WTC11 (cell line): ENCODE measurements at regions not wholly inside any gene's neighbourhood (a gene's known extent, or its start where the extent isn't known, plus 50 kb on each side); places are given as distances from the start of the nearest gene placed in this dataset.

Source experiments
- ATAC-seq: fragments of 200-7000 bp; cut with Tn5 transposase; 2 replicates; pipeline ENCODE4 v1.10.0; 2021; ENCODE audit warnings: mild to moderate bottlenecking, moderate library complexity
- CTCF ChIA-PET: fragments of 300-600 bp; sonication (Branson Sonifier 250); formaldehyde crosslinking; loops from one replicate; lab custom pipeline; 2021; ENCODE audit warnings: antibody characterized with exemption; lab: Charles Lee
- POLR2A ChIA-PET: fragments of 350-600 bp; sonication (Branson Sonifier 250); formaldehyde crosslinking; loops from one replicate; lab custom pipeline; 2021; ENCODE audit warnings: antibody characterized with exemption; lab: Charles Lee
- DNase-seq: peaks from one replicate; pipeline ENCODE4 v3.0.0; 2021; ENCODE audit warnings: low spot score
- H3K27ac Mint-ChIP-seq: 2 replicates; pipeline ENCODE4 v1.8.0; 2021; ENCODE audit warnings: mixed read lengths
- H3K27me3 Mint-ChIP-seq: 2 replicates; pipeline ENCODE4 v1.8.0; 2021; ENCODE audit warnings: low read depth, mild to moderate bottlenecking, moderate library complexity, mixed read lengths
- H3K36me3 Mint-ChIP-seq: 2 replicates; pipeline ENCODE4 v1.8.0; 2021; ENCODE audit warnings: mixed read lengths
- H3K4me1 Mint-ChIP-seq: 2 replicates; pipeline ENCODE4 v1.8.0; 2022; ENCODE audit warnings: mixed read lengths
- H3K4me3 Mint-ChIP-seq: 2 replicates; pipeline ENCODE4 v1.8.0; 2021; ENCODE audit warnings: mild to moderate bottlenecking, moderate library complexity, mixed read lengths
- H3K9me3 Mint-ChIP-seq: 2 replicates; pipeline ENCODE4 v1.8.0; 2021; ENCODE audit warnings: mixed read lengths
- ATF3 ChIP-seq: sonication (generic); formaldehyde crosslinking; conservative IDR thresholded peaks from 2 replicates; pipeline ENCODE4 v1.8.1; 2022; ENCODE audit warnings: mild to moderate bottlenecking, missing genetic modification reagents
- E2F5 ChIP-seq: sonication (generic); formaldehyde crosslinking; IDR thresholded peaks from 2 replicates; pipeline ENCODE4 v1.8.1; 2022; ENCODE audit warnings: mild to moderate bottlenecking, moderate library complexity, missing genetic modification reagents
- FOXP4 ChIP-seq: sonication (generic); formaldehyde crosslinking; IDR thresholded peaks from 2 replicates; pipeline ENCODE4 v1.8.0; 2022; ENCODE audit warnings: mild to moderate bottlenecking, missing genetic modification reagents
- IRF1 ChIP-seq: sonication (generic); formaldehyde crosslinking; IDR thresholded peaks from 2 replicates; pipeline ENCODE4 v1.8.0; 2023; ENCODE audit warnings: missing genetic modification reagents
- IRF2 ChIP-seq: sonication (generic); formaldehyde crosslinking; IDR thresholded peaks from 2 replicates; pipeline ENCODE4 v1.8.0; 2022; ENCODE audit warnings: low read depth, missing genetic modification reagents, borderline replicate concordance
- JAZF1 ChIP-seq: fragments of 250-450 bp; sonication (Bioruptor Pico); IDR thresholded peaks from 2 replicates; pipeline ENCODE4 v1.9.0; 2021; ENCODE audit warnings: moderate library complexity, mild to moderate bottlenecking, inconsistent platforms
- KAT7 ChIP-seq: sonication (generic); formaldehyde crosslinking; IDR thresholded peaks from 2 replicates; pipeline ENCODE4 v1.8.1; 2023; ENCODE audit warnings: missing genetic modification reagents, mild to moderate bottlenecking, borderline replicate concordance
- MYBL2 ChIP-seq: sonication (generic); formaldehyde crosslinking; IDR thresholded peaks from 2 replicates; pipeline ENCODE4 v1.8.1; 2023; ENCODE audit warnings: mild to moderate bottlenecking, moderate library complexity, missing genetic modification reagents
- PREB ChIP-seq: sonication (generic); formaldehyde crosslinking; IDR thresholded peaks from 2 replicates; pipeline ENCODE4 v1.8.1; 2022; ENCODE audit warnings: mild to moderate bottlenecking, missing genetic modification reagents, moderate library complexity, borderline replicate concordance
- TCF7 ChIP-seq: sonication (generic); formaldehyde crosslinking; IDR thresholded peaks from 2 replicates; pipeline ENCODE4 v1.8.0; 2022; ENCODE audit warnings: mild to moderate bottlenecking, low read depth, missing genetic modification reagents, moderate library complexity
- ZNF263 ChIP-seq: sonication (generic); formaldehyde crosslinking; IDR thresholded peaks from 2 replicates; pipeline ENCODE4 v1.8.1; 2022; ENCODE audit warnings: low read depth, mild to moderate bottlenecking, moderate library complexity, missing genetic modification reagents
- ZNF512 ChIP-seq: sonication (generic); formaldehyde crosslinking; IDR thresholded peaks from 2 replicates; pipeline ENCODE4 v1.8.1; 2022; ENCODE audit warnings: missing genetic modification reagents, borderline replicate concordance
- ZNF532 ChIP-seq: fragments of 250-450 bp; sonication (Bioruptor Pico); IDR thresholded peaks from 2 replicates; pipeline ENCODE4 v1.9.0; 2021; ENCODE audit warnings: mild to moderate bottlenecking, borderline replicate concordance
- ZNF671 ChIP-seq: fragments of 250-450 bp; sonication (Bioruptor Pico); IDR thresholded peaks from 2 replicates; pipeline ENCODE4 v1.8.0; 2021; ENCODE audit warnings: mild to moderate bottlenecking

GRCh38 chr18:29071869-29072268 lies 894.9 kb upstream of the CDH2 start (continued):
- no peak for TF ChIP-seq ZNF532

GRCh38 chr18:29063346-29063745 lies 886.4 kb upstream of the CDH2 start:
- H3K4me1 Mint-ChIP-seq, result no peaks in the 10 kb centered on the region
- ChIA-PET POLR2A (interaction anchor here (0.6 kb wide), 1 partner anchor 1823 kb away, joined by 4 read pairs; no protein-coding TSS in a partner anchor), CTCF (no interaction called here)

GRCh38 chr18:29062921-29063320 lies 886.0 kb upstream of the CDH2 start:
- POLR2A ChIA-PET, result interaction anchor here (0.6 kb wide), 1 partner anchor 1824 kb away, joined by 4 read pairs; no protein-coding TSS in a partner anchor
- ATAC-seq (no peak), DNase-seq (no peak)
- Mint-ChIP-seq H3K4me3 (no peak overlapping the region), H3K27me3 (no peaks in the 10 kb centered on the region), H3K9me3 (no peaks in the 10 kb centered on the region), H3K36me3 (no peaks in the 10 kb centered on the region), H3K4me1 (no peaks in the 10 kb centered on the region), H3K27ac (no peak overlapping the region)
- no peak for TF ChIP-seq MYBL2
- TF ChIP-seq FOXP4 (CRISPR knock-in tag), result no peak
- TF ChIP-seq PREB (CRISPR knock-in tag), result no peak
- no peak for TF ChIP-seq ATF3 (CRISPR knock-in tag)
- CTCF ChIA-PET, result no interaction called here

More at GRCh38 chr18:29063346-29063745, 886.4 kb upstream of the CDH2 start:
- no peak for DNase-seq
- ATAC-seq, result no peak
- Mint-ChIP-seq H3K27ac (no peak overlapping the region), H3K27me3 (no peaks in the 10 kb centered on the region), H3K36me3 (no peaks in the 10 kb centered on the region), H3K4me3 (no peak overlapping the region), H3K9me3 (no peaks in the 10 kb centered on the region)
- TF ChIP-seq IRF1 (CRISPR knock-in tag) (no peak), ZNF512 (CRISPR knock-in tag) (no peak), TCF7 (CRISPR knock-in tag) (no peak)

GRCh38 chr18:29060349-29060748 lies 883.4 kb upstream of the CDH2 start:
- H3K36me3 Mint-ChIP-seq, result no peaks in the 10 kb centered on the region
- no peak overlapping the region for H3K4me3 Mint-ChIP-seq
- H3K9me3 Mint-ChIP-seq, result no peaks in the 10 kb centered on the region
- POLR2A ChIA-PET, result no interaction called here
- no peak; the same call in 1 of the 2 replicates for ATAC-seq
- H3K27ac Mint-ChIP-seq, result no peak overlapping the region
- TF ChIP-seq IRF2 (CRISPR knock-in tag), result no peak
- no peak for TF ChIP-seq IRF1 (CRISPR knock-in tag)
- no peak for TF ChIP-seq ZNF263 (CRISPR knock-in tag)
- no peak for TF ChIP-seq E2F5 (CRISPR knock-in tag)
- no peak for TF ChIP-seq ZNF671
- no peak for TF ChIP-seq MYBL2
- TF ChIP-seq JAZF1, result no peak
- no peak for TF ChIP-seq KAT7 (CRISPR knock-in tag)
- TF ChIP-seq, all 79 proteins: peak for 0
- no peaks in the 10 kb centered on the region for H3K27me3 Mint-ChIP-seq
- H3K4me1 Mint-ChIP-seq, result peaks cover 3% of the 10 kb centered on the region; the same call in 1 of the 2 replicates
- DNase-seq, result no peak
- CTCF ChIA-PET, result no interaction called here
